ENCODE measurements at regions not wholly inside any gene's neighbourhood (a gene's known extent, or its start where the extent isn't known, plus 50 kb on each side); places are given as distances from the start of the nearest gene placed in this dataset.
A peak's percentile ranks its signal among the peaks of the same experiment; 100 is the strongest.
"Not testable (repeated sequence)": the region's sequence is repeated elsewhere in the genome, so short reads cannot be mapped to it uniquely, and the experiment has no call there.

DNA sequence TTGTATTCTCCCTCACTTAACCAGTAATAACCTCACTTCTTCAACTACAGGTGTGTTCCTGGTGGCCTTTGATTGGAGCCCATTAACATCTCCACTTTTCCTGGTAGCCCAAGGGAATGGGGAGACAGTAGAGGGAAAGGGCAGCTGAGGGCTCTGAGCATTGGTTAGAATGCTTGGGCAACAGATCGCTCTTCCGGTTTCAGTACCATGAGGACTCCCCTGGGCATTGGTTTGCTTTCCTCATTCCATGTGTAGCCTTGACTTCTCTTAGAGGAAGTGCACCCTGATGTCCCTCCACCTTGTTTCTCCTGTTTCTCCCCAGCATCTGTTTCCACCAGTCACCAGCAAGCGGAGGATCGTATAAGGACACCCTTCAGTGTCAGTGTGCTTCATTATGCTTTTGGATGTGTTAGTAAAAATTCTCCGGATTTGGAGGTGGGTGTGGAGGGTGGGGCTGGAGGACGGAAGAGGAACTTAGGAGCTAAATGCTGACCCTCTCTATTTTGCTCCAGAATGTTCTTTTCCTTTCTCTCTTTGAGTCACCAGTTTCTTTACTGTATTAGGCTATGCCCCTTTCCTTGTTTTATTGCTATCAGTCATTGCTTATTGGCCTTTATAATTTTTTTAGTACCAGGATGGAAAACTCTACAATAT is 50.6 kb upstream of the ZNG1B start:
- DNase-seq (ENCODE audit: low spot score): not testable (repeated sequence)

DNA sequence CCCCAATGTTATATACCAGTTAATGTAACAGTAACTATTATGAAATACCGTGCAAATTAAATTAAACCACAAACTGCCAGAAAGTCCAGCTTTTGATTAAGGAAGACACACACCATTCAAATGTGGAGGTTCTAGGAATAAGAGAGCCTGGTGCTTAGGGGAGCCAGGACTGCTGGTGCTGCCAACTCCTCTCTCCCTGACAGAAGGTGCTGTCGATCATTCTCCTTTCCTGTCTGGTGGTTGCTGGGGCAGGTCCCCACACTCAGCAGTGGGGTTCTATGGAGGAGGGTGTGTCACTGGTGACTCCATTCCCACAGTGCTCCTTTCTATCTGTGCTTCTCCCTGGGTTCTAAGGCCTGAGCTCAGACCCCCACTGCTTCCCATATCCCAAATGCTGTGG is 57.9 kb upstream of the ZNG1B start:
- DNase-seq (ENCODE audit: low spot score): not testable (repeated sequence)

DNA sequence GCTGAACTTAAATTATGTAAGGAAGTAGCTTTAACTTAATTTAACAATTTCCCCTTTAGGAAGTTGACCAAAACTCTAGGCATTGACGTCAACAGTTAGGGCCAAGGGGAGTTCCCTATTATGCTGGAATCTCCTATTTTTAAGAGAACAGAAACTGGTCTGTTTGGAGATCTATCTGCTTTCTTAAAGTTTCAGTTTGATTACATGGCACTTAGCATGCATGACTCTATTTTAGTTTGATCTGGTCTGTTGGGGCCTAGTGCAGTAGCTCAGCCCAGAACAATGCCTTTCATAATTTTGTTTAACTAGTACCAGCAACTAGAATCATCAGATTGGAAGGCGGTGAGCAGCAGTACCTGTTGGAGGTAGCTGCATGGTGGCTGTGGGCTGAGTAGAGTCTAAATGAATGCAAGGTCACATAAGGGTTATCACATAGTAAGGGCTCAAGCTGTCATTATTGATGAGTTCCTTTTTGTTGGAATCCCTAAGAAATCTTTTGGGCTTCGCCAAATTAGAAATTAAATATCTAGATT is 60.5 kb upstream of the ZNG1B start:
- no peak for DNase-seq (ENCODE audit: low spot score)

DNA sequence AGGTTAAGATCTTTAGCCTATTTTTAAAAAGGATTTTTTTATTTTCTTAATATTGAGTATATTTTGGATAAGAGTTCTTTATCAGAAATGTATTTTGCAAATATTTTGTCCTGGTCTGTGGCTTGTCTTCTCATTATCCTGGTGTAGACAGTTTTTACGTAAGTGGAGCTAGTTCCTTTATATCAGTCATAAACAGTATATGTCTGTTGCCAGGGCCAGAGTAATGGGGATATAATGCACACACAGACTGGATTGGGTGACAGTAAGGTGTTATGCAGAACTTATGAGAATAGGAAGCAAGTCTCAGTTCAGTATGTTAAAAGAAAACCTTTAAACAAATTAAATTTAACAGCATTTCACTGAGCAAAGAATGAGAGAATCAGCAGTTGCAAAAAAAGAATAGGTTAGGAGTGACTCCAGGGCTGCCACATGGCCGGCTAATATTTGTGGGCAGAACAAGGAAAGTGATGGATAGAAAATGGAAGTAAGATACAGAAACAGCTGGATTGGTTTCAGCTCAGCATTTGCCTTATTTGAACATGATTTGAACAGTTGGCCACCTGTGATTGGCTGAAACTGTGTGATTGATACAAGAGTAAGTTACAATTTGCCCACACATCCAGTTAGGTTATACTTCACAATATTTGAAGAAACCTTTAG is 61.1 kb upstream of the ZNG1B start:
- no peak for DNase-seq (ENCODE audit: low spot score)

DNA sequence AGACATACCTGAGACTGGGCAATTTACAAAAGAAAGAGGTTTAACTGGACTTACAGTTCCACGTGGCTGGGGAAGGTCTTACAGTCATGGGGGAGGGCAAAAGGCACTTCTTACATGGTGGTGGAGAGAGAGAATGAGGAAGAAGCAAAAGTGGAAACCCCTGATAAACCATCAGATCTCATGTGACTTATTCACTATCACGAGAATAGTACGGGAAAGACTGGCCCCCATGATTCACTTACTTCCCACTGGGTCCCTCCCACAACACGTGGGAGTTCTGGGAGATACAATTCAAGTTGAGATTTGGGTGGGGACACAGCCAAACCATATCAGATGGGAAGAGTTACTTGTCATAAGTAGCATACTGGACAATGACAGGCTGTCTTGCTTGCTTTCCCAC is 62.6 kb upstream of the ZNG1B start:
- not testable (repeated sequence) for DNase-seq (ENCODE audit: low spot score)

DNA sequence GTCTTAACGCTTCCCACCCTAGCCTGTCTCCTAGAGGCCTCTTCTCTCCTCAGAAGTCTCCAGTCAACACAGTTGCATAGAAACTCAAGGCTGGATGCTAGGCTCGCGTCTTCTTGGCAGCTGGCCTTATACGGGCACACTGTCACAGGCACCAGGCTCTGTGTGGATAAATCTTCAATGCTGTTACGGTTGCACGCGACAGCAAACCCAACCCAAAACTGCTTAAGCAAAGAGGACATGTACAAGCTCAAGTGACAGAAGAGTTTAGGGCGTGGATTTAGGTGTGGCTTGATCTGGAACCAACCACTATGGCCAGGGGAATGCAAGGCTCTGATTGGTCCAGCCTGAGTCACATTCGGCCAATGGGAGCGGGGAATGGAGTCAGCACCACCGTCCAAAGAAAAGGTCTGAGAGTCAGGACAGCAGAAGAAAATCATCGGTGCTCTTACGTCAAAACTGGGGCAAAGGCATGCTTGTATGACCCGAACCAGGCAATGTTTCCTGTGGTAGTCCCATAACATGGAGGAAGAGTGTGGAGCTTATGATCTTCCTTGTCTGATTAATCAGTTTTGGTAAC is 65.1 kb upstream of the ZNG1B start:
- DNase-seq (ENCODE audit: low spot score): not testable (repeated sequence)

DNA sequence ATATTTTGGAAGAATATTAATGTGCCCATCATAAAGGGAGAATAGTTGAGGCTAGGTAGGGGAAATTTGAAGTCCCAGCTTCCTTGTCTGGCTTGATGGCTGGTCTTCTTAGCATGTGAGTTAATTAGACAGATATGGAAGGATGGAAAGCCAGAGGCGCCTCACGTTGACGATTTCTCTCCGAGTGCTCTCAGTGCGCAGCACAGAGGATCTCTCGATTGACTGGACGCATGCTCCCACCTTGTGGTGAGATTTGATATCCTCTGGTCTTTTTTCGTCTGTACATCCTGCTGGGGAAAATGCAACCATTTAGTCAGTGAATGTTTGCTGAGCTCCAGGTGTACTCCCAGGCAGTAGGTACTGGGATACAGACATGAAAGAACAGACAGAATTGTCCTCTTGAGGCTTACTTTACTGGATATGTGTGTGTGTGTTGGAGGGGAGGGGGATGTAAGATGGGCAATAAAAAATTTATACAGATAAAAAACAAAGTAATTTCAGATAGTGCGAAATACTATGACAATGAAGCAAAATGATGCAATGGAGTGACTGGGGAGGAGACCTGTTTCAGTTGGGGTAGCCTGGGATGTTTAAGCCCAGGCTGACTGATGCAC is 66.9 kb upstream of the ZNG1B start:
- DNase-seq (ENCODE audit: low spot score): peak; percentile 70

DNA sequence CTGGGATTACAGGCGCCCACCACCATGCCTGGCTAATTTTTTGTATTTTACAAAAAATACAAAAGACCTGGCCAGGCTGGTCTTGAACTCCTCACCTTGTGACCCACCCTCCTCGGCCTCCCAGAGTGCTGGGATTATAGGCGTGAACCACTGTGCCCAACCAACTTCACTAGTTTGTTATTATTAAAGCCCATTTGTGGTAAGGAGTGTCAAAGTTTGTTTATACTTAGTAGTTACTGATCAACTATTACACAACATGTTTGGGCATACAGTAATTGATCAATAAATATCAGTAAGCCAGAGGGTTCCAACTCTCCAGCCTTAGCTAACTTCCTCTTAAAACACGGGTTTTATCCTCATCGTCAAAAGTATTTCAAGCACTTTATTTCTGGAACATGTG is 67.5 kb upstream of the ZNG1B start:
- no peak for DNase-seq (ENCODE audit: low spot score)

DNA sequence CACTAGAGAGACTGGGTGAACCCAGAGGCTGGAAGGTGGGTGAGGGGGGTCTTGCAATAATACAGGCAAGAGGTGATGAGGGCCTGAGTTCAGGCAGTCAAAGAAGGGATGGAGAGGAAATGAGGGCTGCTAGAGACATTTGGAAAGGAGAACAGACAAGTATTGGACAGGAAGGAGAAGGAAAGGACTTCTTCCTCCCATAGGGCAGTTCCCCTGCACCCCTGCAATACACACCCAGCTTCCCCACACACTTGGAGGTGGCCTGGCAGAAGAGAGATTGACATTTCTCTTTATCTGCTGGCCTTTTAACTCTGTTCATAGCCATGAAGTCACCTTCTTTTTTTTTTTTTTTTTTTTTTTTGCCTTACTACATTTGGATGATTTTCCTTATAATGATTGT is 68.9 kb upstream of the ZNG1B start:
- not testable (repeated sequence) for DNase-seq (ENCODE audit: low spot score)

DNA sequence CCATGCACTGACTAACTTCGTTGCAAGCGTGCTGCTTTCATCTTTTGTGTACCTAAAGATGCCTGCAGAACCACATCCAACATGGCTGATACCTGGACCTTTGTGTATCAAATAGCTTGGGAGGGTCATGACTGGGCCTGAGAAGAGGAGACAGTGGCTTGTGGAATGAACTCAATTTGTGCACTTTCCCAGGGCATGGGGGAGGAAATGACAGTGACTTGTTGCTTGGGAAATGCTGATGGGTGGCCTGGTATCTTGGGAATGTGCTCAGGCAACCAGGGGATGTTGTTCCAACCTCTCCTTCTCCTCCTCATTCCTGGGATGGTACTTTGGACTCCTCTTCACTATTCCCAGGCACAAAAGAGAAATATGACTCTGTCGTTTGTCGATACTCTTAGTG is 70.7 kb upstream of the ZNG1B start:
- not testable (repeated sequence) for DNase-seq (ENCODE audit: low spot score)

DNA sequence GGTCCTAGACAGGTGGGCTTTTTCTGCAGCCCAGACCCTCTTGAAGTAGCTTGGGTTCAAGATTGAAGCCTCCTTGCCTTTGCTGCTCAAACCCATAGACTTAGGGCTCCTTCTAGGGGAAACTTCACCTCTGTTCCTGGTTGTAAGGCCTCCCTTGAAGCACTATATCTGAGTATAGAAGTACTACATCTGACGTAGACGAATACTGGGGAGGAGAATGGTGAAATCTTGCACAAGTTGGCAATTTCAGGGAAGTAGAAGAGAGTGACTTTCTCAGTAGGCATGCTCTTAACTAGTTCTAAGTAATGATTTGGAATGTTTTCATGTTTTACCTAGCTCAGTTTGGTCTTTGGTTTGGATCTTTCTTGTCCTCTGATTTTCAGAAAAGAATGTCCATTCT is 71.7 kb upstream of the ZNG1B start:
- DNase-seq (ENCODE audit: low spot score): not testable (repeated sequence)

DNA sequence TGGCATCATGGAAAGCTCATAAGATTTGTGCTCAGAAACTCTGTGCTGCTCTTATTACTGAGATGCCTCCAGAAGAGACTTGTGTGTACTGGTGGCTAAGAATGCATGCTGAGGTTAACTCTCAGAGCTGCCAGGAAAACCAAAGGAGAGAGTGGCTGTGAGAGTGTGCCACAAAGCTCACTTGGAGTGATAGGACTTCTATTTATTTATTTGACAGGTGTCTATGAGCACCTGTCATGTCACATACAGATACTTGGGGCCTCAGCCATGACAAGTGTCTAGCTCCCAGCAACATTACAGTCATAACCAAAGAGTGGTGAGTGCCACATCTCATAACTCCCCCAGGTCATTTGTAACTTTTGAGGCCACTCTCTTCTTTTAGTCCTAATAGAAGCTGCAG is 72.2 kb upstream of the ZNG1B start:
- not testable (repeated sequence) for DNase-seq (ENCODE audit: low spot score)

DNA sequence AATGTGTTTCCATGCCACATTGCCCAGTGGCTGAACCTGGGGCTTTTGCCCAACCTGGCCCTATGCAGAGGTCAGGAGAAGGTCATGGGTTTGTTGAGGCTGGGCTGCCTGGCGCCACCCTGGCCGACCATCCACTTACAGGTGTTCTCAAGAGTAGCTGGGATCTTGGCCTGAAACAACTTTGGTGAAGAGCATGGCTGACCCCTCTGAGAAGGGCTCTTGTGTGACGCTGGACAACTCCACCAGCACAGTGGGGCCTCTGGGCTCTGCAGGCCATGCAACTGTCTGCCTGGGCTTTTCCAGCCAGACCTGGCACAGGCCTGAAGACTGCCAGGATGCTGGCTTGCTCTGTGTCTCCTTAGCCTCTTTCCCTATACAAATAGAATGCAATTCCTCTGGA is 76.4 kb upstream of the ZNG1B start:
- DNase-seq (ENCODE audit: low spot score): no peak

DNA sequence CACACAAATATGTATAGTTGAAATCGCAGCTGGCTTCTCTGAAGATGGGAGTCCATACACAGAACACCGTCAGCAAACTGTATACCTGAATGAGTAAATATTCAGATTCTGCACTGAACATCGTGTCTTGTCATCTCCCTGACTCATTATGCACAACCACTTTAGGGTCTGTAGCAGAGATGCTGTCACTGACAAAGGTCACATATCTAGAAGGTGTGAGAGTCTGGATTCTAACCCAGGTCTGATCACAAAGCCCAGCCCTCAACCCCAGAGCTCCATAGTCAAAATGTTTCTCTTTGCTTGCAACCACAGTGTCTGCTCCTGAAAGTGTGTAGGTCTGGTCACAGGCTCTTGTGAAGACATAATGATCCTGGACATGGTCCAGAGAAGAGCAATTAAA is 78.3 kb upstream of the PAX8 start:
- DNase-seq (ENCODE audit: low spot score): no peak

DNA sequence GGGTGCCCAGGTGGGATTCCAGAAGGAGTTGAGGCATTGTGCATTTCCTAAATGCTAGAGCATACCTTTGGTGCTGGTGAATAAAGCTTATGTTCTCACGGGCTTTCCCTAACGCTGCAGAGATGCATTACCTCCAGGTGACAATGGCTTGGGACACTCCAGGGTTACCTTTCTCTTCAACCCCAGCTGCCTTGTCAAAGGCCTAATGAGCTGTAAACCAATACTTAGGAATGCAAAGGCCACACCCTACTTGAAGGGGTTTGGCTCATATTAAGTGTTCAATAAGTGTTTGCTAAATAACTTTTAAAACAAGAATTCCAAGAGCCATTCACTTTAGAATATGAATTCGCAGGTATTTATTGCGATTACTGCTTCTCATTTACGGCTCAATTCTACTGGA is 77.6 kb upstream of the PAX8 start:
- not testable (repeated sequence) for DNase-seq (ENCODE audit: low spot score)

DNA sequence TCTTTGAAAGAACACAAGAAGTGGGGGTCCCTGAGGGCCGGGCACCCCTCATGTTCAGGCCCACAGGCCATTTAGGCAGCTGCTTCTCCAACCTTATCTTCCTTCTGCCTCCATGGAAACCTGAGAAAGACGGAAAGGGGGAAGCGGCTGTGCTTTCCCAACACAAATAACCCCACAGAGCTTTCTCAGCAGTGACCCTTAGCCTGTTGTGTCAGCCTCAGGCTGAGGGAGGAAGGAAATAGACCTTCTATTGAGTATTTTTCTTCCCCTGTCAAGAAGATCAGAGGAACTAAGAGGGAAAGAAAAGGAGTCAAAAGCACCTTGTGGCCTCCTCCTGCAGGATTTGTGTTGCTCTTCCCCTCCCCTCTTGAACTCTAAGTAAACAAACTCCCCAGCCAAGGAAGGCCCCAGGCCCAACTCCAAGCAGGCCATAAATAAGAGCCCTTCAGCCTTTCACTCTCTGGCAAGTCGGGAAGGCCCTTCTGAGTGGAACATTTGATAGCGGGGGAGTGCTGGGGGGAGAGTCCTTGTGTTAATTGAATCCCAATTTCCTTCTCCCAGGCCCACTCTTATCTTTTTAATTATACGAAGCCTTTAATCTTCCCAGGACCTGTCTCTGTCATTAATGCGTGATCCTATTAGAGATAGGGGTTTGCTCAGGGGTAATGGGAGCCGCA is 76.8 kb upstream of the PAX8 start:
- DNase-seq (ENCODE audit: low spot score): not testable (repeated sequence)

DNA sequence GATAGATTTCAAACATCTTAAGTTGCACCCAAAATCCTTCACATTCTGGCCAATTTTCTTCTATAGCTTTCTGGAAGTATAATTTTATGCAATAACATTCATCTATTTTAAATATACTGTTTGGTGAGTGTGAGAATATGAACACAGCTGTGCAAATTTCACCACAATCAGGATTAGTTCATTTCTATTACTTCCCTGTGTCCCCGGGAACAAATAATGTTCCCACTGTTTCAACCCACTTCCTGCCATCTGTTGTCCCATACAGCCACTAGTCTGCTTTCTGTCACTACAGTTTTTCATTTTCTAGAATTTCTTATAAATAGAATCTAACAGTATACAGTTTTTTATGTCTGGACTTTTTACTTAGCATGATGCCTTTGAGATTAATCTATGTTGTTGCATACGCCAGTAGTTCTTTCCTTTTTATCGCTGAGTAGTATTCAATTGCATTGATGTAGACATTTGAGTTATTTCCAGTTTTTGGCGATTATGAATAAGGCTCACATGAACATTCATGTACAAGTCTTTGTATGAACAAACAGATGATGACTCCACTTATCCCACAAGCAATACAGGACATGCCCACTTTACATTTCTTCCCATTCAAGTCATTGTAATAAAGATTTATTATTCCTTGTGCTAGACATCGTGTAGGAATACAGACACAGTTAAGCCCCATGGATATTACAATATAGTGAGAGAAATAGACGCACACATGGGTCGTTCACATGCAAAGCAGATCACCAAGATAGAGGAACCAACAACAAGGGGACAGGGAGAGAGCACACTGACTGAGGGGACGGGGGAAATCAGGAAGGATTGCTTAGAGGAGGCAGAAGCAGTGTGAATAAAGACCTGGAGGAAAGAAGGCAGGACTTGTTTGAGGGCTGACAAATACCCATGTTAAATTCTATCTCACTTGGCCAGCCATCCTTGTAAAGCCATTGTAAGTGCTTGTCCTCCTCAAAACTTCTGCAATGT is 72.9 kb upstream of the PAX8 start:
- DNase-seq (ENCODE audit: low spot score): no peak

DNA sequence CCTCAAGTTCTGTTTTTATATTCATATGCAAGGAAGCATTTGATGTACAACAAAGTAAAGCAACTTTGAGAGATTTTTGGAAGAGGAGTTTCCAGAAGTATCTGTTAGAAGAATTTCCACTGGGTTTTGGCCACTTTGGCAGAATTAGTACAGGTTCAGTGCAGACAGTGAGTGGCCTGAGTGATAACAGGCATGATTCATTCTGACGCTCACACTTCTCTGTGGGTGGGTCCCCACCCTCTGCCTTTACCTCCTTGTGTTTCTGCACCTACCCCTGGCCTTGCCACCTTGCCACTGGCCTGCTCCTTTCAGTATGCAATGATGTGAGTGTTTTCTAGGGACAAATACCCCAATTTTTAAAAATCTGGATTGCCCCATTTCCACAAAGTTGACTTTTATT is 65.1 kb upstream of the PAX8 start:
- not testable (repeated sequence) for DNase-seq (ENCODE audit: low spot score)

DNA sequence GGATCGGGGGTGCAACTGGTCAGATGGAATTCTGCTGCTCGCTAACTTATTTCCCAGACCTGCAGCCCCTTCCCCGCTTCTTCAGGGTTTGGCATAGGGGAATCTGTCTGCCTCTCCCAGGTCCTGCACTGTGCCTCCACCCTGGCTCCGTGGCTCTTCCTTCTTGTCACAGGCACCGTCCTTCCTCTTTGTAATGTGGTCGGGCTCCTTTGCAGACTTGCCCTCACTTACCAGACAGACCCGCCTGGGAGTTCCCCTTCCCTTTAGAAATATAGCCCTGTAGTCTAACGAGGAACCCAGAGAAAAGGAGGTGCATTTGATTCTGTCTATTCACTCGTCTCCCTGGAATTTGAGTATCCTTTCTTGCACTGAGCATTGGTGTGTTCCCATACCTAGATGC is 63.9 kb upstream of the PAX8 start:
- no peak for DNase-seq (ENCODE audit: low spot score)

DNA sequence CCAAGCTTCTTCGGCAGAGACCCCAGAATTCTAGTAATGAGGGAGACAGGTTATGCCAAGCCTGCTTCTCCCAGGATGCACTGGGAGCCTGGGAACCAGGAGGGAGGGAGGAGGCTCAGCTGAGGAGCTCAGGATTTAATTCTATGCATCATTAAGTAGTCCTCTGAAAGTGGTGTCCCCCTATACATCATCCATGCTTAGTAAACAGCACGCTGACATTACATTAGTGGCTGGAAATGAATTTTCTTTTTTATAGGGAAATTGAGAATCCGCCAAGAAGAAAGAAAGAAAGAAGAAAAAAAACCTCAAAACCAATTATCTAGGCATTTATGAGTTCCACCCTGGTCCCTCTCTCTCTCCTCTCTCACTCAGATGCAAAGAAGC is 63.1 kb upstream of the PAX8 start:
- not testable (repeated sequence) for DNase-seq (ENCODE audit: low spot score)

DNA sequence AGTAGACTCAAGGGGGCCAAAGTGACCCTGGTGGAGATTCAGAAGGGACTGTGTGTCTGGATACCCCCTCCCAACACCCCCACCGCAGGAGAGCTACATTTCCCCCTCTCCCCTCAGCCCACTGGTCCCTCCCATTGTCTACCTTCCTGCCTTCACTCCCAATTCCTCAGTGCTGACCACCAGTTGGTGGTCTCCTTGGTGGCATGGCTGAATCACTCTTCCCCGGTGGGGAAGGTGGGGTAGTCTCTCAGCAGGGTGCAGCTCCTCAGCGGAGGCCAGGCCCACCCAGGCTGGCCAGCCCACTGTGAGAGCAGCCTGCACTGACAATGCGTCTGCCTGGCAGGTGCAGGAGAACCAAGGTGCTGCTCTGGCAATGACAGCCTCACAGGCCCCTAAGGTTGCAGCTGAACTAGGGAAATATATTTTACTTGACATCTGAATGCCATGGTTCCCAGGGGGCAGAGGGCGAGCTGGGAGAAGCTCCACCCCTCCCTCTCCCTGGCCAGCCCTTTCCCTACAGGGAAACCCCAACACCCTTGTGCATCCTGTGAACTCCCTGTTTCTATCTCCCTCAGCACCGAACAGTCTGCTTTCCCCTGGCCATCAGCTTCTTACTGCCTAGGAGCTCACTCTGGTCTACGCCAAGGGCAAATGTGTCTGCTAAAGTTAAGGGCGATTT is 62.6 kb upstream of the PAX8 start:
- DNase-seq (ENCODE audit: low spot score): no peak
